ENCODE measurements at regions not wholly inside any gene's neighbourhood (a gene's known extent, or its start where the extent isn't known, plus 50 kb on each side); places are given as distances from the start of the nearest gene placed in this dataset.

DNA sequence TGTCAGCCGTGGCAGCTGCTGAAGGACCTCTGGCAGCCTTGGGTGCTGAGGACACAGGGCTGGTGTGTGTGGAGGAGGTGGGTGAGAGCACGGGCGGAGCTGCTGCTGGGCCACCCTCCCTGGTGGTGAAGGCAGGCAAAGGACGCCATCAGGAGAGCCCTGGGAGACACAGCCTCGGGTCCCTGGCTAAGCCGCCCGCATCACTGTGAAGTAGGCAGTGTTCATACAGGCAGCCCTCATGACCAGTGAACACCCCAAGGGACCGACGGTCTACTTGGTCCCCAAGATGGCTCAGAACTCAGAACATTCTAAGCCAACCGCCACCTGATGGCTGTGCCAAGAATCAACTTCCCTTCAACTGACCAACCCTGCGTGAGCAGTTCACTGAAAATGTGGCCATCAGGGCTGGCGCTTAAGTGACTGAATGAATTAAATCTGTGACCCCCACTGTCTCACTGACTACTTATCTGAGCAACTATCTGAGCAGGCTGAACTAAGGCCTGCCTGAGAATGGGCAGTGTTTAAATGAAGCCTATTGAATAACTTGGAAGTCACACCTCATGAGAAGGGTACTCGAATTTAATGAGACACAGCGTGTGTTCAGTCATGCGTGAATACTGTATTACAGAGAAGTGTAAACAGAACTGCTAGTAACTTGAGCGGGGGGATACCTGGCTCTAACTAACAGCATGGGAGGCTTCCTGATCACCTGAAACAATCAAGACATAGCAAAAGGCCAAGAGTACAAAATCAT is 54.7 kb upstream of the SIMC1 start (continued):
- peak; percentile 62; the same call in 1 of the 2 replicates for TF ChIP-seq ZBTB33 (CRISPR knock-in tag; IDR thresholded peaks at IDR 0.05)
- peak in 1 of 3 experiments; percentile 41 for TF ChIP-seq YY1 (IDR thresholded peaks at IDR 0.05; ENCODE audit: borderline replicate concordance in 1 of 3, control insufficient read depth in 1 of 3, extremely low read depth in 1 of 3, insufficient read depth in 3 of 3, insufficient read length in 1 of 3, insufficient replicate concordance in 2 of 3, low read depth in 1 of 3, low read length in 2 of 3)

DNA sequence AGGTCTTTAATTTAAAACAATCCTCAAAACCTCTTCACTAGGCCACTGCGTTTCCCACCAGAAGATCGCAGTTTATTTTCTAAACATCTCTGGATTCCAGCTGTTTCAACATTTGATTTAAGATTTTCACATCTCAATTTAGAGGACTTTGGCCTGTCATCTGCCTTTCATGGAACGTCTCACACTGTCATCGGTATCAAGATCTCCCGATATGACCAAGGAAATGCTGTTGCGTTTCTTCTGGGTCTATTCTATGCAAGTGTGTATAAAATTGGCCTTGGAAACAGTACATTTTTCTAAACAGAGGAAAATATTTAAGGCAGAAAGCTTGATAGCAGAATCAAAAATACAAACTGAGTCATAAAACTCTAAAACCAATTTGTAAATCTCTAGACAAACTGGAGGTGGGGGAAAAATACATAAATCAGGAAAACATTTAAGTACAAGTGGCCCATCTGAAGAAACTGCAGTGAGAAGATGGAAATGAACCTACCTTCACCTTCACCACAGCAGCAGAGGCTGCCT is 53.6 kb upstream of the SIMC1 start:
- peaks cover 13 to 19% of the 10 kb centered on the region in 2 experiments for H3K4me1 ChIP-seq (replicated peaks in 1 of 2; ENCODE audit: control insufficient read depth in 2 of 2, insufficient read depth in 2 of 2, low read length in 2 of 2)
- no peaks in the 10 kb centered on the region for H3K9me3 ChIP-seq (replicated peaks; ENCODE audit: control insufficient read depth, insufficient read depth, low read depth, low read length)
- ChIA-PET POLR2A (interaction anchor here (0.8 kb wide), 1 partner anchor 13 kb away, joined by 3 read pairs; no protein-coding TSS in a partner anchor), CTCF (ENCODE audit: low intra/inter-chr PET ratio) (no interaction called here)
- H3K4me3 ChIP-seq: peak overlapping the region; percentile 38
- no peaks in the 10 kb centered on the region for H3K9me1 ChIP-seq (ENCODE audit: control insufficient read depth, insufficient read depth, low read length)
- FAIRE-seq (no peak), DNase-seq (ENCODE audit: extremely low read depth in 1 of 4, low spot score in 3 of 4) (no peak), ATAC-seq (0 out of 3 replicates have a peak, but pooled peaks have one; percentile 21)
- no peaks in the 10 kb centered on the region for H3K27me3 ChIP-seq (ENCODE audit: control insufficient read depth in 2 of 2, insufficient read depth in 2 of 2, low read length in 2 of 2)
- TSS peak; percentile 75 for BruUV-seq (replicated peaks)
- in situ Hi-C loops (cut with MboI) (no loop called here), intact Hi-C loops (cut with micrococcal nuclease) (no loop called here)
- WGBS (ENCODE audit: insufficient coverage, low coverage, missing lambda C conversion rate): 16% methylated on average over 6 of the region's 6 CpGs
- H3K27ac ChIP-seq (ENCODE audit: extremely low read depth, low read depth, low read length): peak overlapping the region; percentile 75
- H4K20me1 ChIP-seq (replicated peaks; ENCODE audit: control insufficient read depth, insufficient read depth, low read length): no peaks in the 10 kb centered on the region
- peak overlapping the region; percentile 79 for H2AFZ ChIP-seq (ENCODE audit: low read depth, low read length)
- peak overlapping the region in 1 of 2 experiments; percentile 40; a peak in 3 of 4 replicates for H3K9ac ChIP-seq (ENCODE audit: insufficient read depth in 1 of 2, low read depth in 2 of 2, low read length in 2 of 2)
- H3K79me2 ChIP-seq (ENCODE audit: control insufficient read depth, insufficient read depth, low read length): peaks cover 14% of the 10 kb centered on the region; the same call in 1 of the 3 replicates
- peak overlapping the region; percentile 53 for H3K4me2 ChIP-seq (ENCODE audit: insufficient read depth, low read length)
- peaks cover 27% of the 10 kb centered on the region; the same call in 1 of the 3 replicates for H3K36me3 ChIP-seq (ENCODE audit: control insufficient read depth, insufficient read depth, low read length)
- TF ChIP-seq CEBPG (CRISPR knock-in tag; IDR thresholded peaks at IDR 0.05): no peak
- no peak for TF ChIP-seq CEBPG (tag; conservative IDR thresholded peaks at IDR 0.05 in 1 of 2, IDR thresholded peaks at IDR 0.05 in 1 of 2)
- no peak for TF ChIP-seq GTF2F1 (IDR thresholded peaks at IDR 0.05; ENCODE audit: low read depth, low read length)
- no peak for TF ChIP-seq RFX7 (CRISPR knock-in tag; IDR thresholded peaks at IDR 0.05)
- TF ChIP-seq, protein P1, sequence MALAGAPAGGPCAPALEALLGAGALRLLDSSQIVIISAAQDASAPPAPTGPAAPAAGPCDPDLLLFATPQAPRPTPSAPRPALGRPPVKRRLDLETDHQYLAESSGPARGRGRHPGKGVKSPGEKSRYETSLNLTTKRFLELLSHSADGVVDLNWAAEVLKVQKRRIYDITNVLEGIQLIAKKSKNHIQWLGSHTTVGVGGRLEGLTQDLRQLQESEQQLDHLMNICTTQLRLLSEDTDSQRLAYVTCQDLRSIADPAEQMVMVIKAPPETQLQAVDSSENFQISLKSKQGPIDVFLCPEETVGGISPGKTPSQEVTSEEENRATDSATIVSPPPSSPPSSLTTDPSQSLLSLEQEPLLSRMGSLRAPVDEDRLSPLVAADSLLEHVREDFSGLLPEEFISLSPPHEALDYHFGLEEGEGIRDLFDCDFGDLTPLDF (CRISPR knock-in tag; IDR thresholded peaks at IDR 0.05): no peak
- no peak for TF ChIP-seq ZFPM2 (CRISPR knock-in tag; IDR thresholded peaks at IDR 0.05)
- TF ChIP-seq ESRRA (IDR thresholded peaks at IDR 0.05; ENCODE audit: borderline replicate concordance, low read depth): no peak
- no peak for TF ChIP-seq ZNF3 (CRISPR knock-in tag; IDR thresholded peaks at IDR 0.05)
- TF ChIP-seq POLR2A (conservative IDR thresholded peaks at IDR 0.05): no peak; the same call in 1 of the 2 replicates
- no peak for TF ChIP-seq TFE3 (CRISPR knock-in tag; IDR thresholded peaks at IDR 0.05)
- no peak for TF ChIP-seq NUFIP1 (IDR thresholded peaks at IDR 0.05; ENCODE audit: partially characterized antibody)
